ENCODE measurements at regions not wholly inside any gene's neighbourhood (a gene's known extent, or its start where the extent isn't known, plus 50 kb on each side); places are given as distances from the start of the nearest gene placed in this dataset.

DNA sequence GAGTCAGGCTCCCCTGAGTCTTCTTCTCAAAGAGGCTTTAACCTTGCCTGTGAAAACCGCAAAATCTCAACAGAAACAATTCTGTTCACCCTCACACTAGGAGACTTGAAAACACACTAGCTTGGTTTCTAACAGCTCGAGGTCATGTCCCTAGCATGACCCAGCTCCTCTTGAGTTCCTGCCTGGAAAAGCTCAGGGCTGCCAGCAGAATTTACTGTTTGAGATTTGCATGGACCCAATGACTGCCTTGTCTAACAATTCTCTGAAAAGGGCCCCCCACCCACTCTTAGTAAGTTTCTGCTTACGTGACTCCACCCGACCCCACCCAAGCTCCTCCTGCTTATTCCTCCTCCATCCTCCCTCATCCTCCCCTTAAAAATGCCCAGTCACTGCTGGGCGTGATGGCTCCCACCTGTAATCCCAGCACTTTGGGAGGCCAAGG lies 85.1 kb upstream of the KMT2C start:
- Histone ChIP-seq H3K4me3 (replicated peaks in 1 of 3; ENCODE audit: insufficient read depth in 1 of 3, low read depth in 2 of 3, low read length in 3 of 3) (no peak overlapping the region), H4K20me1 (ENCODE audit: insufficient read depth, low read length) (no peaks in the 10 kb centered on the region), H2AFZ (ENCODE audit: low read length) (no peak overlapping the region), H3K27ac (ENCODE audit: extremely low read length, insufficient read depth, low read length) (no peak overlapping the region), H3K27me3 (ENCODE audit: control insufficient read depth in 1 of 2, insufficient read depth in 2 of 2, low read length in 2 of 2) (peaks cover 0 to 3% of the 10 kb centered on the region in 2 experiments; a peak in 1 of 5 replicates), H3K4me2 (ENCODE audit: low read depth, low read length) (no peak overlapping the region), H3K4me1 (ENCODE audit: insufficient read depth, low read length) (peaks cover 17% of the 10 kb centered on the region), H3K79me2 (ENCODE audit: insufficient read depth, low read length) (no peaks in the 10 kb centered on the region), H3K9ac (ENCODE audit: insufficient read depth, low read depth, low read length) (no peak overlapping the region), H3K9me3 (ENCODE audit: low read length) (peaks cover 11% of the 10 kb centered on the region), H3K36me3 (replicated peaks in 1 of 2; ENCODE audit: control insufficient read depth in 1 of 2, insufficient read depth in 2 of 2, low read length in 2 of 2) (no peaks in the 10 kb centered on the region)
- FAIRE-seq = no peak
- no TSS peak for BruUV-seq (replicated peaks)
- POLR2A ChIA-PET = no interaction called here
- WGBS (ENCODE audit: low lambda C conversion rate) = 40% methylated on average over 5 of the region's 5 CpGs
- DNase-seq (ENCODE audit: low spot score) = no peak
- TF ChIP-seq PLRG1 (conservative IDR thresholded peaks at IDR 0.05) = no peak
- TF ChIP-seq, protein P1, sequence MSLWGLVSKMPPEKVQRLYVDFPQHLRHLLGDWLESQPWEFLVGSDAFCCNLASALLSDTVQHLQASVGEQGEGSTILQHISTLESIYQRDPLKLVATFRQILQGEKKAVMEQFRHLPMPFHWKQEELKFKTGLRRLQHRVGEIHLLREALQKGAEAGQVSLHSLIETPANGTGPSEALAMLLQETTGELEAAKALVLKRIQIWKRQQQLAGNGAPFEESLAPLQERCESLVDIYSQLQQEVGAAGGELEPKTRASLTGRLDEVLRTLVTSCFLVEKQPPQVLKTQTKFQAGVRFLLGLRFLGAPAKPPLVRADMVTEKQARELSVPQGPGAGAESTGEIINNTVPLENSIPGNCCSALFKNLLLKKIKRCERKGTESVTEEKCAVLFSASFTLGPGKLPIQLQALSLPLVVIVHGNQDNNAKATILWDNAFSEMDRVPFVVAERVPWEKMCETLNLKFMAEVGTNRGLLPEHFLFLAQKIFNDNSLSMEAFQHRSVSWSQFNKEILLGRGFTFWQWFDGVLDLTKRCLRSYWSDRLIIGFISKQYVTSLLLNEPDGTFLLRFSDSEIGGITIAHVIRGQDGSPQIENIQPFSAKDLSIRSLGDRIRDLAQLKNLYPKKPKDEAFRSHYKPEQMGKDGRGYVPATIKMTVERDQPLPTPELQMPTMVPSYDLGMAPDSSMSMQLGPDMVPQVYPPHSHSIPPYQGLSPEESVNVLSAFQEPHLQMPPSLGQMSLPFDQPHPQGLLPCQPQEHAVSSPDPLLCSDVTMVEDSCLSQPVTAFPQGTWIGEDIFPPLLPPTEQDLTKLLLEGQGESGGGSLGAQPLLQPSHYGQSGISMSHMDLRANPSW (CRISPR knock-in tag; IDR thresholded peaks at IDR 0.05; ENCODE audit: borderline replicate concordance) = no peak
- no peak for TF ChIP-seq MTA3 (CRISPR knock-in tag; IDR thresholded peaks at IDR 0.05)
- TF ChIP-seq POLR2G (IDR thresholded peaks at IDR 0.05; ENCODE audit: low read depth, low read length) = no peak
- TF ChIP-seq HOXD1 (CRISPR knock-in tag; IDR thresholded peaks at IDR 0.05) = no peak
- TF ChIP-seq SNRNP70 (IDR thresholded peaks at IDR 0.05; ENCODE audit: low read depth, low read length) = no peak
- TF ChIP-seq ZNF83 (CRISPR knock-in tag; IDR thresholded peaks at IDR 0.05; ENCODE audit: borderline replicate concordance) = no peak
- TF ChIP-seq, protein P2, sequence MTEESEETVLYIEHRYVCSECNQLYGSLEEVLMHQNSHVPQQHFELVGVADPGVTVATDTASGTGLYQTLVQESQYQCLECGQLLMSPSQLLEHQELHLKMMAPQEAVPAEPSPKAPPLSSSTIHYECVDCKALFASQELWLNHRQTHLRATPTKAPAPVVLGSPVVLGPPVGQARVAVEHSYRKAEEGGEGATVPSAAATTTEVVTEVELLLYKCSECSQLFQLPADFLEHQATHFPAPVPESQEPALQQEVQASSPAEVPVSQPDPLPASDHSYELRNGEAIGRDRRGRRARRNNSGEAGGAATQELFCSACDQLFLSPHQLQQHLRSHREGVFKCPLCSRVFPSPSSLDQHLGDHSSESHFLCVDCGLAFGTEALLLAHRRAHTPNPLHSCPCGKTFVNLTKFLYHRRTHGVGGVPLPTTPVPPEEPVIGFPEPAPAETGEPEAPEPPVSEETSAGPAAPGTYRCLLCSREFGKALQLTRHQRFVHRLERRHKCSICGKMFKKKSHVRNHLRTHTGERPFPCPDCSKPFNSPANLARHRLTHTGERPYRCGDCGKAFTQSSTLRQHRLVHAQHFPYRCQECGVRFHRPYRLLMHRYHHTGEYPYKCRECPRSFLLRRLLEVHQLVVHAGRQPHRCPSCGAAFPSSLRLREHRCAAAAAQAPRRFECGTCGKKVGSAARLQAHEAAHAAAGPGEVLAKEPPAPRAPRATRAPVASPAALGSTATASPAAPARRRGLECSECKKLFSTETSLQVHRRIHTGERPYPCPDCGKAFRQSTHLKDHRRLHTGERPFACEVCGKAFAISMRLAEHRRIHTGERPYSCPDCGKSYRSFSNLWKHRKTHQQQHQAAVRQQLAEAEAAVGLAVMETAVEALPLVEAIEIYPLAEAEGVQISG (CRISPR knock-in tag; IDR thresholded peaks at IDR 0.05) = no peak
- TF ChIP-seq ZNF205 (CRISPR knock-in tag; IDR thresholded peaks at IDR 0.05) = no peak
- intact Hi-C loops (cut with micrococcal nuclease; ENCODE audit: unreplicated experiment) (no loop called here), in situ Hi-C loops (cut with HindIII; ENCODE audit: extremely low pct_ligation_motif_present, low pct_unique_long_range_greater_than_20kb) (no loop called here)
- ATAC-seq = peak; percentile 26; the same call in 2 of the 3 replicates
- CTCF ChIA-PET (ENCODE audit: low intra/inter-chr PET ratio, low total read pairs) = no interaction called here
